Progenitor cell of endocrine pancreas (in vitro differentiated cells): ENCODE measurements at regions not wholly inside any gene's neighbourhood (a gene's known extent, or its start where the extent isn't known, plus 50 kb on each side); places are given as distances from the start of the nearest gene placed in this dataset.
"Not testable (repeated sequence)": the region's sequence is repeated elsewhere in the genome, so short reads cannot be mapped to it uniquely, and the experiment has no call there.

Experiments used
- DNase-seq: peaks from one replicate; pipeline ENCODE4 v3.0.0; 2021; ENCODE audit warnings: low spot score; ENCODE audit not compliant: unreplicated experiment
- H3K27ac Mint-ChIP-seq: 2 replicates; pipeline ENCODE4 v1.8.0; 2021; ENCODE audit warnings: mild to moderate bottlenecking, moderate library complexity, mixed read lengths
- H3K27me3 Mint-ChIP-seq: 2 replicates; pipeline ENCODE4 v1.8.0; 2021; ENCODE audit warnings: mixed read lengths
- H3K36me3 Mint-ChIP-seq: 2 replicates; pipeline ENCODE4 v1.8.0; 2022; ENCODE audit warnings: mixed read lengths; ENCODE audit not compliant: insufficient read depth
- H3K4me1 Mint-ChIP-seq: 2 replicates; pipeline ENCODE4 v1.8.0; 2021; ENCODE audit warnings: low read depth, mixed read lengths
- H3K4me3 Mint-ChIP-seq: 2 replicates; pipeline ENCODE4 v1.8.0; 2021; ENCODE audit warnings: low read depth, mild to moderate bottlenecking, moderate library complexity, mixed read lengths
- H3K9me3 Mint-ChIP-seq: 2 replicates; pipeline ENCODE4 v1.8.0; 2021; ENCODE audit warnings: low read depth, mixed read lengths
- CTCF ChIP-seq: fragments of 200-600 bp; sonication (generic); IDR thresholded peaks from one replicate; pipeline ENCODE4 v1.5.0; 2021; ENCODE audit warnings: antibody characterized with exemption, mild to moderate bottlenecking; ENCODE audit not compliant: unreplicated experiment

GRCh38 chr5:99600952-99601351 lies 672.1 kb upstream of the CHD1 start:
- no peak for TF ChIP-seq CTCF
- Mint-ChIP-seq H3K9me3 (peaks cover 7% of the 10 kb centered on the region), H3K4me3 (no peak overlapping the region), H3K27ac (no peak overlapping the region), H3K4me1 (no peaks in the 10 kb centered on the region), H3K27me3 (no peaks in the 10 kb centered on the region), H3K36me3 (peaks cover 2% of the 10 kb centered on the region)
- DNase-seq = no peak

GRCh38 chr5:99590806-99591205 lies 662.0 kb upstream of the CHD1 start:
- no peak for DNase-seq
- H3K9me3 Mint-ChIP-seq = peaks cover 5% of the 10 kb centered on the region
- H3K27ac Mint-ChIP-seq = no peak overlapping the region
- H3K36me3 Mint-ChIP-seq = peaks cover 4% of the 10 kb centered on the region
- H3K4me1 Mint-ChIP-seq = peaks cover 11% of the 10 kb centered on the region
- no peaks in the 10 kb centered on the region for H3K27me3 Mint-ChIP-seq
- TF ChIP-seq CTCF = no peak
- no peak overlapping the region for H3K4me3 Mint-ChIP-seq

GRCh38 chr5:99589424-99589823 lies 660.6 kb upstream of the CHD1 start:
- Mint-ChIP-seq H3K36me3 (peaks cover 4% of the 10 kb centered on the region), H3K27me3 (no peaks in the 10 kb centered on the region), H3K4me3 (no peak overlapping the region), H3K27ac (no peak overlapping the region), H3K4me1 (peaks cover 11% of the 10 kb centered on the region), H3K9me3 (peaks cover 5% of the 10 kb centered on the region)
- DNase-seq = no peak
- no peak for TF ChIP-seq CTCF

GRCh38 chr5:99587983-99588382 lies 659.2 kb upstream of the CHD1 start:
- Mint-ChIP-seq H3K4me1 (peaks cover 16% of the 10 kb centered on the region), H3K4me3 (no peak overlapping the region), H3K36me3 (peaks cover 4% of the 10 kb centered on the region), H3K9me3 (peaks cover 5% of the 10 kb centered on the region), H3K27me3 (no peaks in the 10 kb centered on the region), H3K27ac (no peak overlapping the region)
- DNase-seq = no peak
- TF ChIP-seq CTCF = no peak

GRCh38 chr5:99586878-99587277 lies 658.1 kb upstream of the CHD1 start:
- Mint-ChIP-seq H3K9me3 (peaks cover 5% of the 10 kb centered on the region), H3K4me1 (peaks cover 21% of the 10 kb centered on the region), H3K36me3 (peaks cover 4% of the 10 kb centered on the region), H3K27ac (no peak overlapping the region), H3K4me3 (no peak overlapping the region), H3K27me3 (no peaks in the 10 kb centered on the region)
- no peak for TF ChIP-seq CTCF
- DNase-seq = no peak

- not testable (repeated sequence) for H3K27me3 Mint-ChIP-seq, H3K9me3 Mint-ChIP-seq, DNase-seq, H3K27ac Mint-ChIP-seq, H3K4me3 Mint-ChIP-seq, H3K36me3 Mint-ChIP-seq
- peaks cover 10% of the 10 kb centered on the region for H3K4me1 Mint-ChIP-seq
Observed at GRCh38 chr5:99581204-99581603, 652.4 kb upstream of the CHD1 start.

- H3K4me1 Mint-ChIP-seq, H3K27me3 Mint-ChIP-seq, H3K27ac Mint-ChIP-seq, DNase-seq, H3K4me3 Mint-ChIP-seq: not testable (repeated sequence)
- H3K9me3 Mint-ChIP-seq = peaks cover 24% of the 10 kb centered on the region
- H3K36me3 Mint-ChIP-seq = peaks cover 13% of the 10 kb centered on the region
Observed at GRCh38 chr5:99562937-99563627, 634.3 kb upstream of the CHD1 start.
